GM23338 (cell line): ENCODE measurements at regions not wholly inside any gene's neighbourhood (a gene's known extent, or its start where the extent isn't known, plus 50 kb on each side); places are given as distances from the start of the nearest gene placed in this dataset.

Experiments
- CREB1 ChIP-seq: fragments of 250-450 bp; sonication (Bioruptor Pico); IDR thresholded peaks from 2 replicates; pipeline ENCODE4 v1.5.0; 2020; ENCODE audit warnings: low read depth, mild to moderate bottlenecking, moderate library complexity
- CTCF ChIP-seq, 2 experiments: fragments of 200-600 bp in 1 of 2; sonication (generic) in 1 of 2; conservative IDR thresholded peaks; 2 replicates each; pipeline versions ENCODE4 v1.5.1 to v1.6.1; 2016 to 2017; ENCODE audit warnings: antibody characterized with exemption in 2 of 2, low read depth in 2 of 2, mild to moderate bottlenecking in 2 of 2, moderate library complexity in 1 of 2
- EZH2phosphoT487 ChIP-seq: fragments of 200-600 bp; sonication (generic); IDR thresholded peaks from one replicate; pipeline ENCODE4 v1.8.1; 2018; ENCODE audit warnings: antibody characterized with exemption; ENCODE audit not compliant: unreplicated experiment
- POLR2AphosphoS5 ChIP-seq: IDR thresholded peaks from 2 replicates; pipeline ENCODE4 v1.6.1; 2016; ENCODE audit warnings: antibody characterized with exemption, low read depth
- REST ChIP-seq: IDR thresholded peaks from one replicate; pipeline ENCODE4 v1.6.1; 2018; ENCODE audit warnings: antibody characterized with exemption; ENCODE audit not compliant: unreplicated experiment
- ZNF462 ChIP-seq: fragments of 250-450 bp; sonication (Bioruptor Pico); IDR thresholded peaks from 2 replicates; pipeline ENCODE4 v1.5.0; 2020; ENCODE audit warnings: mild to moderate bottlenecking, moderate library complexity

GRCh38 chr20:17066902-17067301 is 159.9 kb upstream of the PCSK2 start:
- TF ChIP-seq POLR2AphosphoS5 (no peak), REST (no peak), CTCF (conservative IDR thresholded peaks at IDR 0.05; ENCODE audit: low read depth in 2 of 2) (no peak), ZNF462 (no peak), CREB1 (CRISPR knock-in tag) (no peak), EZH2phosphoT487 (no peak)
